ENCODE measurements at regions not wholly inside any gene's neighbourhood (a gene's known extent, or its start where the extent isn't known, plus 50 kb on each side); places are given as distances from the start of the nearest gene placed in this dataset.

DNA sequence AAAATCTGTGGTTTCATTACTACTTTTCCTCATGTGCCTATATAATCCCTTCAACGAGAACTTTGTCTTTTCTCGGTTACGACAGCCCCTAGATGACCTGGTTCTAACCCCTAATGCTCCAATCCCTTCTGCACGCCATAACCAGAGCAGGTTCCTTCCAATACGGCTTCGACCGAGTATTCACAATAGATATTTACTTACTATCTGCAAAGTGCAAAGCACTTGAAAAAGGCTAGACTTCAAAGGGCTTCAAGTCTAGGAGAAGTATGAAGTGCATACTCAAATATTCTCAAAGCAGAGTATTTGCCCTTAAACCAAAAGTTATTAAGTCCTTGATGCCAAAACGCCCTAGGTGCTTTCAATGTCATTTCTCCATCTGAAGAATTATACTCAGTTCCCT, 63.4 kb upstream of the NHSL1 start:
- TF ChIP-seq, protein P1, sequence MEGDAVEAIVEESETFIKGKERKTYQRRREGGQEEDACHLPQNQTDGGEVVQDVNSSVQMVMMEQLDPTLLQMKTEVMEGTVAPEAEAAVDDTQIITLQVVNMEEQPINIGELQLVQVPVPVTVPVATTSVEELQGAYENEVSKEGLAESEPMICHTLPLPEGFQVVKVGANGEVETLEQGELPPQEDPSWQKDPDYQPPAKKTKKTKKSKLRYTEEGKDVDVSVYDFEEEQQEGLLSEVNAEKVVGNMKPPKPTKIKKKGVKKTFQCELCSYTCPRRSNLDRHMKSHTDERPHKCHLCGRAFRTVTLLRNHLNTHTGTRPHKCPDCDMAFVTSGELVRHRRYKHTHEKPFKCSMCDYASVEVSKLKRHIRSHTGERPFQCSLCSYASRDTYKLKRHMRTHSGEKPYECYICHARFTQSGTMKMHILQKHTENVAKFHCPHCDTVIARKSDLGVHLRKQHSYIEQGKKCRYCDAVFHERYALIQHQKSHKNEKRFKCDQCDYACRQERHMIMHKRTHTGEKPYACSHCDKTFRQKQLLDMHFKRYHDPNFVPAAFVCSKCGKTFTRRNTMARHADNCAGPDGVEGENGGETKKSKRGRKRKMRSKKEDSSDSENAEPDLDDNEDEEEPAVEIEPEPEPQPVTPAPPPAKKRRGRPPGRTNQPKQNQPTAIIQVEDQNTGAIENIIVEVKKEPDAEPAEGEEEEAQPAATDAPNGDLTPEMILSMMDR (IDR thresholded peaks at IDR 0.05; ENCODE audit: low read depth, low read length), result no peak
- H3K27me3 ChIP-seq, result peaks cover 7% of the 10 kb centered on the region; the same call in 1 of the 2 replicates
- no peaks in the 10 kb centered on the region for H3K9me3 ChIP-seq
- H3K36me3 ChIP-seq, result no peaks in the 10 kb centered on the region
- H3K4me1 ChIP-seq, result no peaks in the 10 kb centered on the region
- no peak for DNase-seq
- H3K4me3 ChIP-seq (ENCODE audit: low read depth, low read length), result no peak overlapping the region

DNA sequence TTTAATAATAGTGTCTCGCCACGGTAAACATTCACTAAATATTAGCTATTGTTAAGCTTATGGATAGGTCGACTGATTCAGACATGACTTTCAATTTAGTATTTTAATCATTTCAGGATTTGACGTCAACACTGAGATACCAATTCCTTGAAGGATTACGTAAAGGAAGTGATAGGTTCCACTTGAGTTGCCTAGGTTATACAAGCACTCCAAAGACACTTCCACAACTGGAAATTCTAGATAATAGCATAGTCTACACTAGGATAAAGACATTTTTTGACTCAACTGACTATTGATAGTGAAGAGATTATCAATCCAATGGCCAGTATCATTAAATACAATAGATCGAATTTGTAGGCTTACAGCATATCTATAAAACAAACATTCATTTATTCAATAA, 63.9 kb upstream of the NHSL1 start:
- peaks cover 7% of the 10 kb centered on the region; the same call in 1 of the 2 replicates for H3K27me3 ChIP-seq
- TF ChIP-seq, protein P1 (IDR thresholded peaks at IDR 0.05; ENCODE audit: low read depth, low read length), result no peak
- no peak for DNase-seq
- no peaks in the 10 kb centered on the region for H3K9me3 ChIP-seq
- no peaks in the 10 kb centered on the region for H3K4me1 ChIP-seq
- H3K36me3 ChIP-seq, result no peaks in the 10 kb centered on the region
- no peak overlapping the region for H3K4me3 ChIP-seq (ENCODE audit: low read depth, low read length)

DNA sequence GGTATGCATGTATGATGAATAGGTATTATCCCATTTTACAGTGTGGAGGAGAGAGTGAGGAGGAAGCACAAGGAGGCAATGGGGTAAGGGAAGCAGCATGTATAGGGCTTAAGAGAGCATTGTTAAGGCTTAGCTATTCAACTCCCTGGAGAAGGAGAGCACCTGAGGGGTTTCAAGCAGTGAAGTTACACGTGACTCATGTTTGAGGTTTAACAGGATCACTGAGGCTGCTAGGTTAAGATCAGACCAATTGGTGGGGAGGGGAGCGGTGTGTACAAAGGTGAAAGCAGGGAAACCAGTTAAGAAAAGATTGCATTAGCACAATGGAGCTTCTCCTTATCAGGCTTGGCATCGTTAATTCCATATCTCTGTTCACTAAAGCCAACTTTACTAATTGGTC, 64.4 kb upstream of the NHSL1 start:
- DNase-seq, result no peak
- no peaks in the 10 kb centered on the region for H3K4me1 ChIP-seq
- TF ChIP-seq, protein P1 (IDR thresholded peaks at IDR 0.05; ENCODE audit: low read depth, low read length), result no peak
- H3K4me3 ChIP-seq (ENCODE audit: low read depth, low read length), result no peak overlapping the region
- H3K27me3 ChIP-seq, result peaks cover 7% of the 10 kb centered on the region
- H3K9me3 ChIP-seq, result no peaks in the 10 kb centered on the region
- no peaks in the 10 kb centered on the region for H3K36me3 ChIP-seq

DNA sequence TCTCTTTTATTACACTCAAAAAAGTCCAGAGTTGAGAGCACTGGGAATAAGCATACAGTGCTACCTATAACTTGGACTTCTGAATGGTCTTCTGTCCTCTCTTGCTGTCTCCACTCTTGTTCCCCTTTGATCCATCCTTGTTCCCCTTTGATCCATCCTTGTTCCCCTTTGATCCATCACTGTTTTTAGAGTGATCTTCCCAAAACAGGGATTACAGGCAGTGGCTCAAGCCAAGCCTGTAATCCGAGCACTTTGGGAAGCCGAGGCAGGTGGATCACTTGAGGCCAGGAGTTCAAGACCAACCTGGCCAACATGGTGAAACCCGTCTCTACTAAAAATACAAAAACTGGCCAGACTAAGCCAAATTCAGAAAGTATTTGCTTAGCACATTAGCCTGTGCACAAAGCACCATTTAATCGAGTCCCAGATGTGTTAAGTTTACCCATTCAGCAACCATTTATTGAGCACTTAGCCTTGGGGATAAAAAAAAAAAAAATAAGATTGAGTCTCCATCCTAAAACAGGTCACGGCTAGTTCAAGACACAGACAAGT, 65.0 kb upstream of the NHSL1 start:
- TF ChIP-seq, protein P1 (IDR thresholded peaks at IDR 0.05; ENCODE audit: low read depth, low read length), result no peak
- Histone ChIP-seq H3K4me1 (no peaks in the 10 kb centered on the region), H3K27me3 (peaks cover 12% of the 10 kb centered on the region), H3K9me3 (no peaks in the 10 kb centered on the region), H3K36me3 (no peaks in the 10 kb centered on the region), H3K4me3 (ENCODE audit: low read depth, low read length) (no peak overlapping the region)
- no peak for DNase-seq

DNA sequence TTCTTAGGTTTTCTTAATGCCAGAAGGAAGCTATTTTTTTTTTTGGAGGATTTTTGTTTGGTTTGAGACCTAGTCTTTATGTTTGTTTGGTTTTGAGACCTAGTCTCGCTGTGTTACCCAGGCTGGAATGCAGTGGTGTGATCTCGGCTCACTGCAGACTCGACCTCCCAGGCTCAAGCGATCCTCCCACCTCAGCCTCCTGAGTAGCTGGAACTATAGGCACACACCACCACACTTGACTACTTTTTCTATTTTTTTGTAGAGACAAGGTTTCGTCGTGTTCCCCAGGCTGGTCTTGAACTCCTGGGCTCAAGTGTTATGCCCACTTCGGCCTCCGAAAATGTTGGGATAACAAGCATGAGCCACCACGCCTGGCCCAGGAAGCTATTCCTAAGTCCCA, 67.8 kb upstream of the NHSL1 start:
- H3K4me1 ChIP-seq, result no peaks in the 10 kb centered on the region
- H3K27me3 ChIP-seq, result peaks cover 28% of the 10 kb centered on the region
- no peak overlapping the region for H3K4me3 ChIP-seq (ENCODE audit: low read depth, low read length)
- H3K9me3 ChIP-seq, result no peaks in the 10 kb centered on the region
- H3K36me3 ChIP-seq, result no peaks in the 10 kb centered on the region
- TF ChIP-seq, protein P1 (IDR thresholded peaks at IDR 0.05; ENCODE audit: low read depth, low read length), result no peak
- no peak for DNase-seq

DNA sequence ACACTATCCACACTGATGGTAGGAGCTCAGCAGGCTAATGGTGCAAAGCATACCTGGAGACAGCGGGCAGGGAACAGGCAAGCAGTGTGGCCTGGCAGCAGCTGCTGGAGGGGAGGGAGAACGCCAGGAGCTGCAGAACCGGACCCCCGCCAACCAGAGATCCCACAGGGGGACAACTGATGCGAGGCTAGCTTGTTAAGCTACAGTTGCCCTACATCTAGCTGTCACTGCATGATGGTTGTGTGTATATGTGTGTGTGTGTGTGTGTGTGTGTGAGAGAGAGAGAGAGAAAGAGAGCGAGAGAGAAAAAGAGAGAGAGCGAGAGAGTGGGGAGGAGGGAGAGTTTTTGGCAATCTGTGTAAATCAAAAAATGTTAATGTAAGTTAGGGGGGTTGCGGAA, 69.7 kb upstream of the NHSL1 start:
- Histone ChIP-seq H3K4me3 (ENCODE audit: low read depth, low read length) (no peak overlapping the region), H3K9me3 (no peaks in the 10 kb centered on the region), H3K36me3 (no peaks in the 10 kb centered on the region), H3K27me3 (peaks cover 47% of the 10 kb centered on the region), H3K4me1 (no peaks in the 10 kb centered on the region)
- TF ChIP-seq, protein P1 (IDR thresholded peaks at IDR 0.05; ENCODE audit: low read depth, low read length), result no peak
- DNase-seq, result no peak

All from BE2C (cell line).